ENCODE measurements at regions not wholly inside any gene's neighbourhood (a gene's known extent, or its start where the extent isn't known, plus 50 kb on each side); places are given as distances from the start of the nearest gene placed in this dataset.

DNA sequence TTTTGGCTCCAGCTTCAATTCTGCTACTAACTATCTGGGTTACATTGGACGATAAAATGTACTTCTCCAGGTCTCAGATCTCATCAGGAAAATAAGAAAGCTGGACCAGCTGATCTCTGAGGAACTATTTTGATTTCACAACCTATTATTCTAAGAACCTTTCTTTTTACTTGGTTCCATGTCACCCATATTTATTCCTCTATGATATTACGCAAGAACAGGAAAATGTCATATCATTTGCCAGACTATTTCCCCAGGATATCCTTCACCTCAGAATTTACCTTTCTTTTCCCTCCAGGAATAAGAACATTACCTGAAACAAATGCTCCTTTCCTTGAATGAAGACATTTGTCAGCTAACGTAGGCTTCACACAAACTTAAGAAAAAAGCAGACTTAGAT is 387.5 kb upstream of the RAG2 start:
- no peak overlapping the region for H3K27ac ChIP-seq (ENCODE audit: insufficient read length, low read depth, low read length)
- no peak overlapping the region for H3K27ac Mint-ChIP-seq
- H3K27me3 Mint-ChIP-seq (ENCODE audit: low read depth) = no peaks in the 10 kb centered on the region
- no peaks in the 10 kb centered on the region for H3K27me3 ChIP-seq (ENCODE audit: insufficient read depth, low read length)
- TF ChIP-seq, protein P1, sequence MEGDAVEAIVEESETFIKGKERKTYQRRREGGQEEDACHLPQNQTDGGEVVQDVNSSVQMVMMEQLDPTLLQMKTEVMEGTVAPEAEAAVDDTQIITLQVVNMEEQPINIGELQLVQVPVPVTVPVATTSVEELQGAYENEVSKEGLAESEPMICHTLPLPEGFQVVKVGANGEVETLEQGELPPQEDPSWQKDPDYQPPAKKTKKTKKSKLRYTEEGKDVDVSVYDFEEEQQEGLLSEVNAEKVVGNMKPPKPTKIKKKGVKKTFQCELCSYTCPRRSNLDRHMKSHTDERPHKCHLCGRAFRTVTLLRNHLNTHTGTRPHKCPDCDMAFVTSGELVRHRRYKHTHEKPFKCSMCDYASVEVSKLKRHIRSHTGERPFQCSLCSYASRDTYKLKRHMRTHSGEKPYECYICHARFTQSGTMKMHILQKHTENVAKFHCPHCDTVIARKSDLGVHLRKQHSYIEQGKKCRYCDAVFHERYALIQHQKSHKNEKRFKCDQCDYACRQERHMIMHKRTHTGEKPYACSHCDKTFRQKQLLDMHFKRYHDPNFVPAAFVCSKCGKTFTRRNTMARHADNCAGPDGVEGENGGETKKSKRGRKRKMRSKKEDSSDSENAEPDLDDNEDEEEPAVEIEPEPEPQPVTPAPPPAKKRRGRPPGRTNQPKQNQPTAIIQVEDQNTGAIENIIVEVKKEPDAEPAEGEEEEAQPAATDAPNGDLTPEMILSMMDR (conservative IDR thresholded peaks at IDR 0.05) = no peak
- no peak overlapping the region for H4K91ac ChIP-seq (ENCODE audit: insufficient read length, low read depth, low read length)
- H3K4me1 ChIP-seq (ENCODE audit: insufficient read depth, low read length) = no peaks in the 10 kb centered on the region
- H4K5ac ChIP-seq (ENCODE audit: insufficient read length, low read depth, low read length) = no peak overlapping the region
- H2BK5ac ChIP-seq (ENCODE audit: insufficient read length, low read length) = no peak overlapping the region
- no peak overlapping the region for H2BK120ac ChIP-seq (ENCODE audit: low read depth, low read length, poor library complexity, severe bottlenecking)
- peaks cover 9 to 32% (median 9%) of the 10 kb centered on the region in 3 experiments for H3K36me3 Mint-ChIP-seq (ENCODE audit: insufficient read depth in 1 of 3, low read depth in 3 of 3)
- no peak overlapping the region for H3K14ac ChIP-seq (ENCODE audit: insufficient read depth, low read length)
- H3K79me2 ChIP-seq (ENCODE audit: insufficient read depth, low read length) = no peaks in the 10 kb centered on the region
- no peaks in the 10 kb centered on the region for H3K9me3 ChIP-seq (ENCODE audit: control insufficient read depth, low read depth, low read length)
- H3K18ac ChIP-seq (ENCODE audit: insufficient read length, low read depth, low read length) = no peak overlapping the region
- H4K8ac ChIP-seq (replicated peaks; ENCODE audit: insufficient read length, low read depth, low read length) = no peak overlapping the region
- no peak overlapping the region for H3K4ac ChIP-seq (ENCODE audit: low read depth, low read length)
- H3K4me1 Mint-ChIP-seq = peaks cover 8% of the 10 kb centered on the region in 2 experiments
- H3K56ac ChIP-seq (ENCODE audit: insufficient read length, low read depth, low read length) = no peak overlapping the region
- no peaks in the 10 kb centered on the region for H3K79me1 ChIP-seq (ENCODE audit: insufficient read depth, low read depth, low read length, poor library complexity, severe bottlenecking)
- H3T11ph ChIP-seq (ENCODE audit: low read length) = no peak overlapping the region
- no peaks in the 10 kb centered on the region for H4K20me1 ChIP-seq (ENCODE audit: control insufficient read depth, insufficient read depth, insufficient read length)
- no peak overlapping the region for H2AK5ac ChIP-seq (ENCODE audit: insufficient read length, low read length)
- no peak overlapping the region for H2AFZ ChIP-seq (ENCODE audit: low read length)
- no peaks in the 10 kb centered on the region for H3K23me2 ChIP-seq (ENCODE audit: insufficient read length, low read depth, low read length, poor library complexity, severe bottlenecking)
- no peak for DNase-seq
- no peak overlapping the region for H3K23ac ChIP-seq (ENCODE audit: insufficient read length, low read depth, low read length)
- no peak overlapping the region for H3K9ac ChIP-seq (ENCODE audit: extremely low read depth, insufficient read length, low read length)
- no peak overlapping the region for H3K4me2 ChIP-seq (ENCODE audit: insufficient read depth, insufficient read length, low read length)
- WGBS (ENCODE audit: extremely low coverage, insufficient read length, low lambda C conversion rate) = no CpG with 5 or more reads among the region's 3 CpGs
- no peak overlapping the region for H3K4me3 Mint-ChIP-seq
- peaks cover 33 to 34% of the 10 kb centered on the region in 2 experiments for H3K9me3 Mint-ChIP-seq
- no peak overlapping the region for H2BK12ac ChIP-seq (ENCODE audit: insufficient read length, low read depth, low read length)
- H2BK15ac ChIP-seq (ENCODE audit: low read depth, low read length) = no peak overlapping the region
- no peak overlapping the region for H2BK20ac ChIP-seq (ENCODE audit: low read depth, low read length, poor library complexity, severe bottlenecking)
